Ishikawa (cell line): ENCODE measurements at regions not wholly inside any gene's neighbourhood (a gene's known extent, or its start where the extent isn't known, plus 50 kb on each side); places are given as distances from the start of the nearest gene placed in this dataset.

Experiments used
- EGR1 ChIP-seq: IDR thresholded peaks from 2 replicates; pipeline ENCODE4 v1.6.1; 2012
- FOXM1 ChIP-seq: IDR thresholded peaks from 2 replicates; pipeline ENCODE4 v1.6.1; 2012; ENCODE audit warnings: low read depth, borderline replicate concordance
- TAF1 ChIP-seq: IDR thresholded peaks from 2 replicates; pipeline ENCODE4 v1.6.1; 2012; ENCODE audit warnings: low read depth, mild to moderate bottlenecking

DNA sequence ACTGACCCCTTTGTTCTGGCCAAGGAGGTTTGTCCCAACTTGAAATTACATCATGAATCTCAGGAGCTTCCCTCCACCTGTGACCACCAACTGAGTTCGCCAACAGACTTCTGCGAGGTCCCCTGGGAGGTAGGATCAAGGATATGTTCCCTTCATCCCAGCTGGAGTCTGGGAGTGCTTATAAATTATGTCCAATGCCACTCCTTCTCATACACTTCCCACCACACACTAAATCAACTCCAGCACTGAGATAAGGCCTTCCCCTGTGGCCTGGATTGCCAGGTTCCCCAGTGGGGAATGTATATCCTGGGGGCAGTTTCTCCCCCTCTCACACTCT lies 99.2 kb downstream of the RND3 start:
- TF ChIP-seq FOXM1 (no peak), TAF1 (no peak), EGR1 (no peak)
